ENCODE measurements at regions not wholly inside any gene's neighbourhood (a gene's known extent, or its start where the extent isn't known, plus 50 kb on each side); places are given as distances from the start of the nearest gene placed in this dataset.

GRCh38 chr13:89454681-89455080, 1783.5 kb downstream of the SLITRK5 start:
- TF ChIP-seq CTCF (IDR thresholded peaks at IDR 0.05) (no peak), POLR2A (IDR thresholded peaks at IDR 0.05) (no peak)
